ENCODE measurements at regions not wholly inside any gene's neighbourhood (a gene's known extent, or its start where the extent isn't known, plus 50 kb on each side); places are given as distances from the start of the nearest gene placed in this dataset.

- TF ChIP-seq SP1 (IDR thresholded peaks at IDR 0.05) (no peak), SP1 (CRISPR knock-in tag; IDR thresholded peaks at IDR 0.05) (no peak), MAFK (conservative IDR thresholded peaks at IDR 0.05 in 1 of 2, IDR thresholded peaks at IDR 0.05 in 1 of 2; ENCODE audit: low read length in 2 of 2) (no peak), CEBPB (IDR thresholded peaks at IDR 0.05; ENCODE audit: borderline replicate concordance, low read depth, low read length) (no peak), SP2 (CRISPR knock-in tag; IDR thresholded peaks at IDR 0.05) (no peak), AHDC1 (CRISPR knock-in tag; IDR thresholded peaks at IDR 0.05; ENCODE audit: borderline replicate concordance) (no peak), CREB1 (IDR thresholded peaks at IDR 0.05) (no peak), CREB1 (CRISPR knock-in tag; IDR thresholded peaks at IDR 0.05) (no peak), ZKSCAN8 (CRISPR knock-in tag; IDR thresholded peaks at IDR 0.05; ENCODE audit: borderline replicate concordance) (no peak), MEIS2 (CRISPR knock-in tag; IDR thresholded peaks at IDR 0.05) (no peak), PRDM15 (CRISPR knock-in tag; IDR thresholded peaks at IDR 0.05) (no peak), MAZ (IDR thresholded peaks at IDR 0.05; ENCODE audit: borderline replicate concordance, low read depth, low read length) (no peak), MAZ (CRISPR knock-in tag; IDR thresholded peaks at IDR 0.05; ENCODE audit: low read depth) (no peak), REL (CRISPR knock-in tag; conservative IDR thresholded peaks at IDR 0.05) (no peak)
- TF ChIP-seq, protein P1, sequence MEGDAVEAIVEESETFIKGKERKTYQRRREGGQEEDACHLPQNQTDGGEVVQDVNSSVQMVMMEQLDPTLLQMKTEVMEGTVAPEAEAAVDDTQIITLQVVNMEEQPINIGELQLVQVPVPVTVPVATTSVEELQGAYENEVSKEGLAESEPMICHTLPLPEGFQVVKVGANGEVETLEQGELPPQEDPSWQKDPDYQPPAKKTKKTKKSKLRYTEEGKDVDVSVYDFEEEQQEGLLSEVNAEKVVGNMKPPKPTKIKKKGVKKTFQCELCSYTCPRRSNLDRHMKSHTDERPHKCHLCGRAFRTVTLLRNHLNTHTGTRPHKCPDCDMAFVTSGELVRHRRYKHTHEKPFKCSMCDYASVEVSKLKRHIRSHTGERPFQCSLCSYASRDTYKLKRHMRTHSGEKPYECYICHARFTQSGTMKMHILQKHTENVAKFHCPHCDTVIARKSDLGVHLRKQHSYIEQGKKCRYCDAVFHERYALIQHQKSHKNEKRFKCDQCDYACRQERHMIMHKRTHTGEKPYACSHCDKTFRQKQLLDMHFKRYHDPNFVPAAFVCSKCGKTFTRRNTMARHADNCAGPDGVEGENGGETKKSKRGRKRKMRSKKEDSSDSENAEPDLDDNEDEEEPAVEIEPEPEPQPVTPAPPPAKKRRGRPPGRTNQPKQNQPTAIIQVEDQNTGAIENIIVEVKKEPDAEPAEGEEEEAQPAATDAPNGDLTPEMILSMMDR (CRISPR knock-in tag; IDR thresholded peaks at IDR 0.05), result no peak
- TF ChIP-seq, protein P2, sequence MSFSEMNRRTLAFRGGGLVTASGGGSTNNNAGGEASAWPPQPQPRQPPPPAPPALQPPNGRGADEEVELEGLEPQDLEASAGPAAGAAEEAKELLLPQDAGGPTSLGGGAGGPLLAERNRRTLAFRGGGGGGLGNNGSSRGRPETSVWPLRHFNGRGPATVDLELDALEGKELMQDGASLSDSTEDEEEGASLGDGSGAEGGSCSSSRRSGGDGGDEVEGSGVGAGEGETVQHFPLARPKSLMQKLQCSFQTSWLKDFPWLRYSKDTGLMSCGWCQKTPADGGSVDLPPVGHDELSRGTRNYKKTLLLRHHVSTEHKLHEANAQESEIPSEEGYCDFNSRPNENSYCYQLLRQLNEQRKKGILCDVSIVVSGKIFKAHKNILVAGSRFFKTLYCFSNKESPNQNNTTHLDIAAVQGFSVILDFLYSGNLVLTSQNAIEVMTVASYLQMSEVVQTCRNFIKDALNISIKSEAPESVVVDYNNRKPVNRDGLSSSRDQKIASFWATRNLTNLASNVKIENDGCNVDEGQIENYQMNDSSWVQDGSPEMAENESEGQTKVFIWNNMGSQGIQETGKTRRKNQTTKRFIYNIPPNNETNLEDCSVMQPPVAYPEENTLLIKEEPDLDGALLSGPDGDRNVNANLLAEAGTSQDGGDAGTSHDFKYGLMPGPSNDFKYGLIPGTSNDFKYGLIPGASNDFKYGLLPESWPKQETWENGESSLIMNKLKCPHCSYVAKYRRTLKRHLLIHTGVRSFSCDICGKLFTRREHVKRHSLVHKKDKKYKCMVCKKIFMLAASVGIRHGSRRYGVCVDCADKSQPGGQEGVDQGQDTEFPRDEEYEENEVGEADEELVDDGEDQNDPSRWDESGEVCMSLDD (CRISPR knock-in tag; IDR thresholded peaks at IDR 0.05; ENCODE audit: borderline replicate concordance), result no peak
Observed at GRCh38 chr3:22989716-22990115, 213.4 kb upstream of the UBE2E2 start.

All from HepG2 (cell line).